ENCODE measurements at regions not wholly inside any gene's neighbourhood (a gene's known extent, or its start where the extent isn't known, plus 50 kb on each side); places are given as distances from the start of the nearest gene placed in this dataset.
"Not testable (repeated sequence)": the region's sequence is repeated elsewhere in the genome, so short reads cannot be mapped to it uniquely, and the experiment has no call there.

DNA sequence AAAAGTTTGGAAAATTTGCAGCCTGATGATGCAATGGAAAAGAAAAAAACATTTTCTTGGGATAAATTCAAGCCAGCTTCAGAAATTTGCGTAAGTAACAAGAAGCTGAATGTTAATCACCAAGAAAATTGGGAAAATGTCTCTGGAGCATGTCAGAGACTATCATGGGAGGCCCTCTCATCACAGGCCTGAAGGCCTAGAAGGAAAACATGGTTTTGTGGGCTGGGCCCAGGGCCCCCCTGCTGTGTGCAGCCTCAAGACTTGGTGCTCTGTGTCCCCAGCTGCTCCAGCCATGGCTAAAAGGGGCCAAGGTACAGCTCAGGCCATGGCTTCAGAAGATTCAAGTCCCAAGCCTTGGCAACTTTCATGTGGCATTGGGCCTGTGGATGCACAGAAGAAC, 1049.8 kb upstream of the GRIA3 start:
- Histone ChIP-seq H2AFZ (ENCODE audit: insufficient read depth, low read length, poor library complexity) (no peak overlapping the region), H4K91ac (ENCODE audit: low read depth, low read length) (no peak overlapping the region), H2BK12ac (ENCODE audit: low read length) (no peak overlapping the region), H3K4me2 (ENCODE audit: low read length) (no peak overlapping the region), H3K79me2 (ENCODE audit: control insufficient read depth, insufficient read depth, low read length, poor library complexity) (no peaks in the 10 kb centered on the region), H3K27me3 (ENCODE audit: insufficient read depth, low read length) (no peaks in the 10 kb centered on the region), H3K79me1 (ENCODE audit: low read length) (no peaks in the 10 kb centered on the region), H4K8ac (ENCODE audit: low read depth, low read length) (no peak overlapping the region), H3K27ac (ENCODE audit: low read depth, low read length) (no peak overlapping the region), H2BK5ac (ENCODE audit: low read depth, low read length, poor library complexity) (no peak overlapping the region), H3K14ac (ENCODE audit: low read length) (no peak overlapping the region), H3K4me1 (ENCODE audit: control insufficient read depth in 1 of 2, insufficient read depth in 2 of 2, low read length in 2 of 2) (no peaks in the 10 kb centered on the region), H2AK5ac (ENCODE audit: low read length) (no peak overlapping the region), H2BK120ac (ENCODE audit: insufficient read depth, low read length, poor library complexity) (no peak overlapping the region), H3K23ac (ENCODE audit: low read length) (no peak overlapping the region), H3K36me3 (ENCODE audit: control insufficient read depth in 1 of 2, insufficient read depth in 2 of 2, low read length in 2 of 2) (no peaks in the 10 kb centered on the region), H3K18ac (ENCODE audit: low read length) (no peak overlapping the region), H3K9me3 (ENCODE audit: insufficient read depth, low read depth, low read length) (no peaks in the 10 kb centered on the region), H3K4me3 (ENCODE audit: low read depth, low read length) (no peak overlapping the region), H4K12ac (ENCODE audit: low read depth, low read length) (no peak overlapping the region), H3K4ac (ENCODE audit: low read depth, low read length) (no peak overlapping the region), H3K9ac (ENCODE audit: low read length) (no peak overlapping the region)
- no CpG with 5 or more reads among the region's 1 CpG for WGBS (ENCODE audit: extremely low coverage, insufficient coverage, insufficient read length)
- DNase-seq, result no peak

DNA sequence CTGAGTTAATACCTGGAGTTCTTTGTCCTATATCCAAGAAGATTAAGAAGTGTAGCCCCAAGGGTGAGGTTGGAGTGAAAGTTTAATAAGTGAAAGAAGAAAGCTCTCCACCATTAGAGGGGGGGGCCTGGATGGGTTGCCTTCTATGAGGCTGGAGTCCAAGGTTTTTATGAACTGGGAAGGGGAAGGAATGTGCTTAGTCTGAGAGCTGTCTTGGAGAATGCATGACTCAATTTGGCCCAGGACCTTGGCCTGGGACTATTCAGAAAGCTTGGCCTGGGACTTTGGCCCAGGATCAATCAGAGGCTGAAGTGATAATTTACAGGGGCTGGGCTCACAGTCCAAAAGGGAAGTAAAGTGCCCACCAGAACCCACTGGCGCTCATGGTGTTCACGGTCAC, 1049.0 kb upstream of the GRIA3 start:
- Histone ChIP-seq H3K14ac (ENCODE audit: low read length) (no peak overlapping the region), H3K4me2 (ENCODE audit: low read length) (no peak overlapping the region), H3K36me3 (ENCODE audit: control insufficient read depth in 1 of 2, insufficient read depth in 2 of 2, low read length in 2 of 2) (no peaks in the 10 kb centered on the region), H3K4me1 (ENCODE audit: control insufficient read depth in 1 of 2, insufficient read depth in 2 of 2, low read length in 2 of 2) (no peaks in the 10 kb centered on the region), H3K27ac (ENCODE audit: low read depth, low read length) (no peak overlapping the region), H3K9me3 (ENCODE audit: insufficient read depth, low read depth, low read length) (no peaks in the 10 kb centered on the region), H3K18ac (ENCODE audit: low read length) (no peak overlapping the region), H4K12ac (ENCODE audit: low read depth, low read length) (no peak overlapping the region), H4K91ac (ENCODE audit: low read depth, low read length) (no peak overlapping the region), H2BK120ac (ENCODE audit: insufficient read depth, low read length, poor library complexity) (no peak overlapping the region), H3K79me1 (ENCODE audit: low read length) (no peaks in the 10 kb centered on the region), H2AFZ (ENCODE audit: insufficient read depth, low read length, poor library complexity) (no peak overlapping the region), H3K4me3 (ENCODE audit: low read depth, low read length) (no peak overlapping the region), H4K8ac (ENCODE audit: low read depth, low read length) (no peak overlapping the region), H2AK5ac (ENCODE audit: low read length) (no peak overlapping the region), H3K23ac (ENCODE audit: low read length) (no peak overlapping the region), H2BK5ac (ENCODE audit: low read depth, low read length, poor library complexity) (no peak overlapping the region), H2BK12ac (ENCODE audit: low read length) (no peak overlapping the region), H3K9ac (ENCODE audit: low read length) (no peak overlapping the region), H3K79me2 (ENCODE audit: control insufficient read depth, insufficient read depth, low read length, poor library complexity) (no peaks in the 10 kb centered on the region), H3K4ac (ENCODE audit: low read depth, low read length) (no peak overlapping the region), H3K27me3 (ENCODE audit: insufficient read depth, low read length) (no peaks in the 10 kb centered on the region)
- no CpG with 5 or more reads among the region's 2 CpGs for WGBS (ENCODE audit: extremely low coverage, insufficient coverage, insufficient read length)
- no peak for DNase-seq

DNA sequence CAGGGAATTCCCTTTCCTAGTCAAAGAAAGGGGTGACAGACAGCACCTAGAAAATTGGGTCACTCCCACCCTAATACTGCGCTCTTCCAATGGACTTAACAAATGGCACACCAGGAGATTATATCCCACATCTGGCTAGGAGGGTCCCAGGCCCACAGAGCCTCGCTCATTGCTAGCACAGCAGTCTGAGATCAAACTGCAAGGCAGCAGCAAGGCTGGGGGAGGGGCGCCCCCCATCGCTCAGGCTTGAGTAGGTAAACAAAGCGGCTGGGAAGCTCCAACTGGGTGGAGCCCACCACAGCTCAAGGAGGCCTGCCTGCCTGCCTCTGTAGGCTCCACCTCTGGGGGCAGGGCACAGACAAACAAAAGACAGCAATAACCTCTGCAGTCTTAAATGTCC, 1043.9 kb upstream of the GRIA3 start:
- not testable (repeated sequence) for H2AFZ ChIP-seq (ENCODE audit: insufficient read depth, low read length, poor library complexity); H4K8ac ChIP-seq (ENCODE audit: low read depth, low read length); H3K27me3 ChIP-seq (ENCODE audit: insufficient read depth, low read length); DNase-seq; H2BK5ac ChIP-seq (ENCODE audit: low read depth, low read length, poor library complexity); H3K9me3 ChIP-seq (ENCODE audit: insufficient read depth, low read depth, low read length); H3K4me3 ChIP-seq (ENCODE audit: low read depth, low read length); H4K91ac ChIP-seq (ENCODE audit: low read depth, low read length); H2BK12ac ChIP-seq (ENCODE audit: low read length); H2BK120ac ChIP-seq (ENCODE audit: insufficient read depth, low read length, poor library complexity); H3K79me2 ChIP-seq (ENCODE audit: control insufficient read depth, insufficient read depth, low read length, poor library complexity); H3K14ac ChIP-seq (ENCODE audit: low read length); H3K4me2 ChIP-seq (ENCODE audit: low read length); H3K36me3 ChIP-seq (ENCODE audit: control insufficient read depth in 1 of 2, insufficient read depth in 2 of 2, low read length in 2 of 2); H3K4me1 ChIP-seq (ENCODE audit: control insufficient read depth in 1 of 2, insufficient read depth in 2 of 2, low read length in 2 of 2); H3K9ac ChIP-seq (ENCODE audit: low read length); H4K12ac ChIP-seq (ENCODE audit: low read depth, low read length); H2AK5ac ChIP-seq (ENCODE audit: low read length); H3K79me1 ChIP-seq (ENCODE audit: low read length); H3K18ac ChIP-seq (ENCODE audit: low read length); H3K23ac ChIP-seq (ENCODE audit: low read length); H3K4ac ChIP-seq (ENCODE audit: low read depth, low read length); H3K27ac ChIP-seq (ENCODE audit: low read depth, low read length)
- no CpG with 5 or more reads among the region's 5 CpGs for WGBS (ENCODE audit: extremely low coverage, insufficient coverage, insufficient read length)

DNA sequence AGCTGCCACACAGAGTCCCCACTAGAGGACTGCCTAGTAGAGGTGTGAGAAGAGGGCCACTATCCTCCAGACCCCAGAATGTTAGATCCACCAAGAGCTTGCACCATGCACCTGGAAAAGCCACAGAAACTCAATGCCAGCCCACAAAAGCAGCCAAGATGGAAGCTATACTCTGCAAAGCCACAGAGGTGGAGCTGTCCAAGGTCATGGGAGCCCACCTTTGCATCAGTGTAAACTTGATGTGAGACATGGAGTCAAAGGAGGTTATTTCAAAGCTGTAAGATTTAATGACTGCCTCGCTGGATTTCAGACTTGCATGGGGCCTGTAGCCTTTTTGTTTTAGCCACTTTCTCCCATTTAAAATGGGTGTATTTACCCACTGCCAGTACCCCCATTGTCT, 1030.1 kb upstream of the GRIA3 start:
- no peak for DNase-seq
- Histone ChIP-seq H3K36me3 (ENCODE audit: control insufficient read depth in 1 of 2, insufficient read depth in 2 of 2, low read length in 2 of 2) (no peaks in the 10 kb centered on the region), H3K79me1 (ENCODE audit: low read length) (no peaks in the 10 kb centered on the region), H2BK5ac (ENCODE audit: low read depth, low read length, poor library complexity) (no peak overlapping the region), H3K18ac (ENCODE audit: low read length) (no peak overlapping the region), H4K12ac (ENCODE audit: low read depth, low read length) (no peak overlapping the region), H4K8ac (ENCODE audit: low read depth, low read length) (no peak overlapping the region), H2AK5ac (ENCODE audit: low read length) (no peak overlapping the region), H3K23ac (ENCODE audit: low read length) (no peak overlapping the region), H2BK12ac (ENCODE audit: low read length) (no peak overlapping the region), H2BK120ac (ENCODE audit: insufficient read depth, low read length, poor library complexity) (no peak overlapping the region), H3K4me3 (ENCODE audit: low read depth, low read length) (no peak overlapping the region), H3K14ac (ENCODE audit: low read length) (no peak overlapping the region), H3K4me1 (ENCODE audit: control insufficient read depth in 1 of 2, insufficient read depth in 2 of 2, low read length in 2 of 2) (no peaks in the 10 kb centered on the region), H3K9ac (ENCODE audit: low read length) (no peak overlapping the region), H3K4ac (ENCODE audit: low read depth, low read length) (no peak overlapping the region), H3K79me2 (ENCODE audit: control insufficient read depth, insufficient read depth, low read length, poor library complexity) (no peaks in the 10 kb centered on the region), H2AFZ (ENCODE audit: insufficient read depth, low read length, poor library complexity) (no peak overlapping the region), H3K27me3 (ENCODE audit: insufficient read depth, low read length) (no peaks in the 10 kb centered on the region), H3K27ac (ENCODE audit: low read depth, low read length) (no peak overlapping the region), H3K9me3 (ENCODE audit: insufficient read depth, low read depth, low read length) (no peaks in the 10 kb centered on the region), H4K91ac (ENCODE audit: low read depth, low read length) (no peak overlapping the region), H3K4me2 (ENCODE audit: low read length) (no peak overlapping the region)
- no CpG with 5 or more reads among the region's 1 CpG for WGBS (ENCODE audit: extremely low coverage, insufficient coverage, insufficient read length)
